BJ (cell line): ENCODE measurements at regions not wholly inside any gene's neighbourhood (a gene's known extent, or its start where the extent isn't known, plus 50 kb on each side); places are given as distances from the start of the nearest gene placed in this dataset.

Experiments used
- CTCF ChIA-PET: fragments of 350-600 bp; formaldehyde crosslinking; extraction: SDS; loops from one replicate; lab custom pipeline; 2021; ENCODE audit warnings: antibody characterized with exemption, inconsistent platforms; lab: Yijun Ruan, JAX
- POLR2A ChIA-PET: fragments of 300-600 bp; sonication (Branson Sonifier 250); formaldehyde crosslinking; extraction: SDS; loops from one replicate; lab custom pipeline; 2021; ENCODE audit warnings: antibody characterized with exemption; lab: Charles Lee
- DNase-seq: peaks from one replicate; pipeline ENCODE4 v3.0.0-alpha.2; 2011; ENCODE audit warnings: low read depth
- H3K27me3 ChIP-seq: 2 replicates; pipeline ENCODE4 v1.6.0; 2011; ENCODE audit warnings: low read length; ENCODE audit not compliant: control insufficient read depth, insufficient read depth
- H3K36me3 ChIP-seq: 2 replicates; pipeline ENCODE4 v1.5.1; 2011; ENCODE audit warnings: low read length; ENCODE audit not compliant: control insufficient read depth, insufficient read depth
- H3K4me3 ChIP-seq: 2 replicates; pipeline ENCODE4 v1.5.1; 2011; ENCODE audit warnings: low read depth, mild to moderate bottlenecking, control low read depth, low read length
- CTCF ChIP-seq: IDR thresholded peaks from 2 replicates; pipeline ENCODE4 v1.5.1; 2011; ENCODE audit warnings: low read depth, mild to moderate bottlenecking, control low read depth, inconsistent platforms, low read length, moderate library complexity; ENCODE audit not compliant: insufficient read depth

GRCh38 chr5:84590629-84591028 lies 205.9 kb upstream of the EDIL3 start:
- H3K36me3 ChIP-seq = no peaks in the 10 kb centered on the region
- no peak for DNase-seq
- H3K4me3 ChIP-seq = no peak overlapping the region
- no peaks in the 10 kb centered on the region for H3K27me3 ChIP-seq
- ChIA-PET POLR2A (no interaction called here), CTCF (no interaction called here)
- TF ChIP-seq CTCF = no peak

GRCh38 chr5:84589926-84590325 lies 205.2 kb upstream of the EDIL3 start:
- Histone ChIP-seq H3K4me3 (no peak overlapping the region), H3K36me3 (no peaks in the 10 kb centered on the region), H3K27me3 (no peaks in the 10 kb centered on the region)
- ChIA-PET POLR2A (no interaction called here), CTCF (interaction anchor here (0.9 kb wide), 1 partner anchor 9 kb away, joined by 3 read pairs; no protein-coding TSS in a partner anchor)
- no peak for DNase-seq
- no peak for TF ChIP-seq CTCF

- no peak for TF ChIP-seq CTCF
Measured at GRCh38 chr5:84585218-84585617, 200.5 kb upstream of the EDIL3 start.

GRCh38 chr5:84578226-84578625 lies 193.5 kb upstream of the EDIL3 start:
- DNase-seq = no peak
- Histone ChIP-seq H3K4me3 (no peak overlapping the region), H3K27me3 (no peaks in the 10 kb centered on the region), H3K36me3 (no peaks in the 10 kb centered on the region)
- CTCF ChIA-PET = no interaction called here
- POLR2A ChIA-PET = no interaction called here
- no peak for TF ChIP-seq CTCF

More at GRCh38 chr5:84585218-84585617, 200.5 kb upstream of the EDIL3 start:
- POLR2A ChIA-PET = no interaction called here
- no peak overlapping the region for H3K4me3 ChIP-seq
- DNase-seq = no peak
- H3K27me3 ChIP-seq = no peaks in the 10 kb centered on the region
- no peaks in the 10 kb centered on the region for H3K36me3 ChIP-seq
- CTCF ChIA-PET = no interaction called here

GRCh38 chr5:84573017-84573712 lies 188.5 kb upstream of the EDIL3 start:
- no peak for TF ChIP-seq CTCF
- no peaks in the 10 kb centered on the region for H3K36me3 ChIP-seq
- no peaks in the 10 kb centered on the region for H3K27me3 ChIP-seq
- ChIA-PET CTCF (interaction anchor here (1.2 kb wide), 1 partner anchor 38 kb away, joined by 4 read pairs; no protein-coding TSS in a partner anchor), POLR2A (no interaction called here)
- no peak overlapping the region for H3K4me3 ChIP-seq
- DNase-seq = no peak
